ENCODE measurements at regions not wholly inside any gene's neighbourhood (a gene's known extent, or its start where the extent isn't known, plus 50 kb on each side); places are given as distances from the start of the nearest gene placed in this dataset.

DNA sequence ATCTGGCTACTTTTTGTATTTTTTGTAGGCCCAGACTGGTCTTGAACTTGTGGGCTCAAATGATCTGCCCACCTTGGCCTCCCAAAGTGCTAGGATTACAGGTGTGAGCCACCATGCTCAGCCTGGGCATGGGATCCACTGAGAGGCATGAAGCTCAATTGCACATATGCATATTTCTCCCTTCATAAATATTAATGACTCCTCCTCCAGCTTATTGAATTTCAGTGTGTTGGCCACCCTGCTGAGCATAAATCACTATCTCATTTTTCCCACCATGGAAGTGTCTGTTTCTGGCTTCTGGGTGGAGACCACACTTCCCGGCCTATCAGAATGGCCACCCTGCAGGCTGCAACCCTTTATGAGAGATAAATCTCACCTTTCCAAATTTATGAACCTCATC is 53.6 kb upstream of the KIF16B start:
- TF ChIP-seq, protein P1, sequence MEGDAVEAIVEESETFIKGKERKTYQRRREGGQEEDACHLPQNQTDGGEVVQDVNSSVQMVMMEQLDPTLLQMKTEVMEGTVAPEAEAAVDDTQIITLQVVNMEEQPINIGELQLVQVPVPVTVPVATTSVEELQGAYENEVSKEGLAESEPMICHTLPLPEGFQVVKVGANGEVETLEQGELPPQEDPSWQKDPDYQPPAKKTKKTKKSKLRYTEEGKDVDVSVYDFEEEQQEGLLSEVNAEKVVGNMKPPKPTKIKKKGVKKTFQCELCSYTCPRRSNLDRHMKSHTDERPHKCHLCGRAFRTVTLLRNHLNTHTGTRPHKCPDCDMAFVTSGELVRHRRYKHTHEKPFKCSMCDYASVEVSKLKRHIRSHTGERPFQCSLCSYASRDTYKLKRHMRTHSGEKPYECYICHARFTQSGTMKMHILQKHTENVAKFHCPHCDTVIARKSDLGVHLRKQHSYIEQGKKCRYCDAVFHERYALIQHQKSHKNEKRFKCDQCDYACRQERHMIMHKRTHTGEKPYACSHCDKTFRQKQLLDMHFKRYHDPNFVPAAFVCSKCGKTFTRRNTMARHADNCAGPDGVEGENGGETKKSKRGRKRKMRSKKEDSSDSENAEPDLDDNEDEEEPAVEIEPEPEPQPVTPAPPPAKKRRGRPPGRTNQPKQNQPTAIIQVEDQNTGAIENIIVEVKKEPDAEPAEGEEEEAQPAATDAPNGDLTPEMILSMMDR (IDR thresholded peaks at IDR 0.05): no peak
- TF ChIP-seq EZH2 (IDR thresholded peaks at IDR 0.05; ENCODE audit: borderline replicate concordance, insufficient read depth, low read depth, low read length, poor library complexity, severe bottlenecking): no peak
